CD1c-positive myeloid dendritic cell (primary cell): ENCODE measurements at regions not wholly inside any gene's neighbourhood (a gene's known extent, or its start where the extent isn't known, plus 50 kb on each side); places are given as distances from the start of the nearest gene placed in this dataset.

ENCODE experiments used
- DNase-seq: peaks from one replicate; pipeline ENCODE4 v3.0.0-alpha.2; 2016; ENCODE audit errors: extremely low spot score

- no peak for DNase-seq
Measured at GRCh38 chr5:89133129-89133528, 250.1 kb upstream of the MEF2C start.

- no peak for DNase-seq
Measured at GRCh38 chr5:89130851-89131250, 247.9 kb upstream of the MEF2C start.

GRCh38 chr5:89129941-89130340 is 247.0 kb upstream of the MEF2C start:
- DNase-seq: no peak

- no peak for DNase-seq
Measured at GRCh38 chr5:89128906-89129625, 246.1 kb upstream of the MEF2C start.

GRCh38 chr5:89128092-89128491 is 245.1 kb upstream of the MEF2C start:
- DNase-seq: no peak

- DNase-seq: no peak
Measured at GRCh38 chr5:89127191-89127590, 244.2 kb upstream of the MEF2C start.

- DNase-seq: no peak
Measured at GRCh38 chr5:89125372-89125771, 242.4 kb upstream of the MEF2C start.

- DNase-seq: no peak
Measured at GRCh38 chr5:89123581-89123980, 240.6 kb upstream of the MEF2C start.

GRCh38 chr5:89120719-89121118 is 237.7 kb upstream of the MEF2C start:
- DNase-seq: peak; percentile 77

GRCh38 chr5:89117124-89117644 is 234.2 kb upstream of the MEF2C start:
- peak; percentile 9 for DNase-seq

GRCh38 chr5:89110916-89111646 is 228.1 kb upstream of the MEF2C start:
- DNase-seq: no peak

GRCh38 chr5:89106480-89106879 is 223.5 kb upstream of the MEF2C start:
- peak; percentile 56 for DNase-seq

- no peak for DNase-seq
Measured at GRCh38 chr5:89105836-89106235, 222.9 kb upstream of the MEF2C start.

- no peak for DNase-seq
Measured at GRCh38 chr5:89105171-89105695, 222.2 kb upstream of the MEF2C start.

GRCh38 chr5:89098199-89098756 is 215.3 kb upstream of the MEF2C start:
- no peak for DNase-seq

- DNase-seq: no peak
Measured at GRCh38 chr5:89097103-89097502, 214.1 kb upstream of the MEF2C start.

GRCh38 chr5:89095341-89095740 is 212.4 kb upstream of the MEF2C start:
- DNase-seq: no peak

GRCh38 chr5:89090037-89090436 is 207.1 kb upstream of the MEF2C start:
- DNase-seq: no peak

GRCh38 chr5:89087551-89088318 is 204.8 kb upstream of the MEF2C start:
- no peak for DNase-seq

GRCh38 chr5:89087128-89087527 is 204.1 kb upstream of the MEF2C start:
- DNase-seq: no peak

- no peak for DNase-seq
Measured at GRCh38 chr5:89086390-89087086, 203.6 kb upstream of the MEF2C start.
